ENCODE measurements at regions not wholly inside any gene's neighbourhood (a gene's known extent, or its start where the extent isn't known, plus 50 kb on each side); places are given as distances from the start of the nearest gene placed in this dataset.
"Not testable (repeated sequence)": the region's sequence is repeated elsewhere in the genome, so short reads cannot be mapped to it uniquely, and the experiment has no call there.

- no peak for DNase-seq (ENCODE audit: low read depth in 2 of 2)
Measured at GRCh38 chr11:93032580-93032979, 63.1 kb downstream of the MTNR1B start.

- no peak for DNase-seq (ENCODE audit: low read depth in 2 of 2)
Measured at GRCh38 chr11:93033093-93033492, 63.6 kb downstream of the MTNR1B start.

GRCh38 chr11:93034031-93034722, 64.7 kb downstream of the MTNR1B start:
- DNase-seq (ENCODE audit: low read depth in 2 of 2), result no peak

GRCh38 chr11:93034723-93035039, 65.2 kb downstream of the MTNR1B start:
- no peak for DNase-seq (ENCODE audit: low read depth in 2 of 2)

- DNase-seq (ENCODE audit: low read depth in 2 of 2), result no peak
Measured at GRCh38 chr11:93038521-93038920, 69.1 kb downstream of the MTNR1B start.

- no peak for DNase-seq (ENCODE audit: low read depth in 2 of 2)
Measured at GRCh38 chr11:93039531-93040240, 70.2 kb downstream of the MTNR1B start.

GRCh38 chr11:93041682-93042081, 72.2 kb downstream of the MTNR1B start:
- DNase-seq (ENCODE audit: low read depth in 2 of 2), result no peak

GRCh38 chr11:93043186-93043585, 73.7 kb downstream of the MTNR1B start:
- not testable (repeated sequence) for DNase-seq (ENCODE audit: low read depth in 2 of 2)

- DNase-seq (ENCODE audit: low read depth in 2 of 2), result no peak
Measured at GRCh38 chr11:93049740-93050139, 80.3 kb downstream of the MTNR1B start.

GRCh38 chr11:93051186-93051585, 81.7 kb downstream of the MTNR1B start:
- DNase-seq (ENCODE audit: low read depth in 2 of 2), result no peak

- DNase-seq (ENCODE audit: low read depth in 2 of 2), result no peak
Measured at GRCh38 chr11:93053864-93054263, 84.4 kb downstream of the MTNR1B start.

- no peak for DNase-seq (ENCODE audit: low read depth in 2 of 2)
Measured at GRCh38 chr11:93054279-93054678, 84.8 kb downstream of the MTNR1B start.

- peak in 1 of 2 donors; percentile 6 for DNase-seq (ENCODE audit: low read depth in 2 of 2)
Measured at GRCh38 chr11:93054881-93055280, 85.4 kb downstream of the MTNR1B start.

GRCh38 chr11:93059117-93059957, 89.9 kb downstream of the MTNR1B start:
- DNase-seq (ENCODE audit: low read depth in 2 of 2), result no peak

GRCh38 chr11:93063086-93063485, 93.6 kb downstream of the MTNR1B start:
- no peak for DNase-seq (ENCODE audit: low read depth in 2 of 2)

- not testable (repeated sequence) for DNase-seq (ENCODE audit: low read depth in 2 of 2)
Measured at GRCh38 chr11:93065074-93065674, 95.7 kb downstream of the MTNR1B start.

- no peak for DNase-seq (ENCODE audit: low read depth in 2 of 2)
Measured at GRCh38 chr11:93067881-93068390, 98.5 kb downstream of the MTNR1B start.

- DNase-seq (ENCODE audit: low read depth in 2 of 2), result no peak
Measured at GRCh38 chr11:93072229-93072914, 102.9 kb downstream of the MTNR1B start.

- no peak for DNase-seq (ENCODE audit: low read depth in 2 of 2)
Measured at GRCh38 chr11:93073026-93073425, 103.6 kb downstream of the MTNR1B start.

- no peak for DNase-seq (ENCODE audit: low read depth in 2 of 2)
Measured at GRCh38 chr11:93073508-93074280, 104.2 kb downstream of the MTNR1B start.

GRCh38 chr11:93074352-93074751, 104.9 kb downstream of the MTNR1B start:
- no peak for DNase-seq (ENCODE audit: low read depth in 2 of 2)

Data from activated CD4-positive, alpha-beta T cell treated with anti-CD3 and anti-CD28 coated beads for 24 hours (primary cell).